Upper lobe of right lung (tissue), 1 donor: ENCODE measurements at regions not wholly inside any gene's neighbourhood (a gene's known extent, or its start where the extent isn't known, plus 50 kb on each side); places are given as distances from the start of the nearest gene placed in this dataset.

Source experiments
- ATAC-seq: fragments of 200-7000 bp; cut with Tn5 transposase; one replicate; pipeline ENCODE4 v1.9.1; 2020; ENCODE audit warnings: mild to moderate bottlenecking, moderate library complexity
- DNase-seq: peaks from one replicate; pipeline ENCODE4 v3.0.0-alpha.2; 2020
- H3K27ac ChIP-seq: fragments of 200-600 bp; one replicate; pipeline ENCODE4 v1.8.0; 2022
- H3K27me3 ChIP-seq: fragments of 200-600 bp; one replicate; pipeline ENCODE4 v1.8.0; 2022; ENCODE audit warnings: mild to moderate bottlenecking
- H3K36me3 ChIP-seq: fragments of 200-600 bp; one replicate; pipeline ENCODE4 v1.8.0; 2022
- H3K4me1 ChIP-seq: fragments of 200-600 bp; one replicate; pipeline ENCODE4 v1.8.0; 2022
- H3K4me3 ChIP-seq: fragments of 200-600 bp; one replicate; pipeline ENCODE4 v1.8.0; 2022; ENCODE audit warnings: mild to moderate bottlenecking
- H3K9me3 ChIP-seq: fragments of 200-600 bp; one replicate; pipeline ENCODE4 v1.8.0; 2022
- intact Hi-C: fragments of 100-400 bp; cut with DNase I; formaldehyde crosslinking; loops from one replicate; pipeline ENCODE4 v1.11.0; 2022
- TF ChIP-seq, protein P1 (sequence below): fragments of 200-600 bp; IDR thresholded peaks from one replicate; pipeline ENCODE4 v1.8.0; 2022; ENCODE audit warnings: antibody characterized with exemption
- donor health status: DM: no; HTN: yes; CAD: no; lungs with severe emphysema.

DNA sequence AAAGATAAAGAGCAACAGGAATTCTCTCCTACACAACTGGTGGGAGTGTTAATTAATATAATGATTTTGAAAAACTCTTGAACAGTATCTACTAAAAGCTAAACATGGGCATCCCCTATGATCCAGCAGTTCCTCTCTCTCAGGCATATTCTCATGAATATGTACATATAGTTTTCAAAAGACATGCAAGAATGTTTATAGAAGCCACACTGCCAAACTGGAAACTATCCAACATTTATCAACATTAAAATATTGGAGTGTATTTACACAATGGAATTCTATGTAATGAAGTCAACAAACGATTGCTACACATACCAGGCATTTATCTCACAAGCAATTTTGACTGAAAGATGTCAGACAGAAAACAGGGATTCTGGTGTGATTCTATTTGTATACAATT lies 404.5 kb upstream of the ANKRD30A start:
- H3K9me3 ChIP-seq, result no peaks in the 10 kb centered on the region
- no peaks in the 10 kb centered on the region for H3K36me3 ChIP-seq
- no peak overlapping the region for H3K27ac ChIP-seq
- H3K4me1 ChIP-seq, result no peaks in the 10 kb centered on the region
- no peak overlapping the region for H3K4me3 ChIP-seq
- TF ChIP-seq, protein P1, sequence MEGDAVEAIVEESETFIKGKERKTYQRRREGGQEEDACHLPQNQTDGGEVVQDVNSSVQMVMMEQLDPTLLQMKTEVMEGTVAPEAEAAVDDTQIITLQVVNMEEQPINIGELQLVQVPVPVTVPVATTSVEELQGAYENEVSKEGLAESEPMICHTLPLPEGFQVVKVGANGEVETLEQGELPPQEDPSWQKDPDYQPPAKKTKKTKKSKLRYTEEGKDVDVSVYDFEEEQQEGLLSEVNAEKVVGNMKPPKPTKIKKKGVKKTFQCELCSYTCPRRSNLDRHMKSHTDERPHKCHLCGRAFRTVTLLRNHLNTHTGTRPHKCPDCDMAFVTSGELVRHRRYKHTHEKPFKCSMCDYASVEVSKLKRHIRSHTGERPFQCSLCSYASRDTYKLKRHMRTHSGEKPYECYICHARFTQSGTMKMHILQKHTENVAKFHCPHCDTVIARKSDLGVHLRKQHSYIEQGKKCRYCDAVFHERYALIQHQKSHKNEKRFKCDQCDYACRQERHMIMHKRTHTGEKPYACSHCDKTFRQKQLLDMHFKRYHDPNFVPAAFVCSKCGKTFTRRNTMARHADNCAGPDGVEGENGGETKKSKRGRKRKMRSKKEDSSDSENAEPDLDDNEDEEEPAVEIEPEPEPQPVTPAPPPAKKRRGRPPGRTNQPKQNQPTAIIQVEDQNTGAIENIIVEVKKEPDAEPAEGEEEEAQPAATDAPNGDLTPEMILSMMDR, result no peak
- H3K27me3 ChIP-seq, result no peaks in the 10 kb centered on the region
- no peak for DNase-seq
- intact Hi-C loops, result no loop called here
- ATAC-seq, result no peak

GRCh38 chr10:36717118-36717517 lies 408.3 kb upstream of the ANKRD30A start:
- no peak overlapping the region for H3K4me3 ChIP-seq
- no peaks in the 10 kb centered on the region for H3K36me3 ChIP-seq
- ATAC-seq (no peak), DNase-seq (no peak)
- no peak overlapping the region for H3K27ac ChIP-seq
- H3K4me1 ChIP-seq, result no peaks in the 10 kb centered on the region
- no peaks in the 10 kb centered on the region for H3K27me3 ChIP-seq
- intact Hi-C loops, result no loop called here
- TF ChIP-seq, protein P1, result no peak
- no peaks in the 10 kb centered on the region for H3K9me3 ChIP-seq

GRCh38 chr10:36716291-36716690 lies 409.1 kb upstream of the ANKRD30A start:
- Histone ChIP-seq H3K27ac (no peak overlapping the region), H3K4me3 (no peak overlapping the region), H3K36me3 (no peaks in the 10 kb centered on the region), H3K27me3 (no peaks in the 10 kb centered on the region), H3K4me1 (no peaks in the 10 kb centered on the region), H3K9me3 (no peaks in the 10 kb centered on the region)
- DNase-seq (no peak), ATAC-seq (no peak)
- TF ChIP-seq, protein P1, result no peak
- intact Hi-C loops, result no loop called here

DNA sequence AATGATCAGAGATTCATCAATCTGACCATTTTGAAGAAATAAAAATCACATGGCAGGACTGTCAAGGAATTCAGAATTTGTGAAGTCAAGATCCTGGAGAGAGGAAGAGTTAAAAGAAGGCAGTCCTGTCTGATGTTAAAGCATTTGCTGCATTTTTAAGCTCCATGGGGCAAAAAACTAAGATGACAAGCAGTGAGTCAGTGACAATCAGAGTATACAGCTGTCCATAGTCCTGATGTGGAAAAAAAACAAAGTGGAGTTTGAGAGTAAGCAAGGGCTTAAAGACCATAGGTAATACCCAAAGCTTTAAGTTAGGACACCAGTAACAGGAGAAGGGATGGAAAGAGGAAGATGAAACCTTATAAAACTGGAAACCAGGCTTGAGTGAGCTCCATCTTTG lies 412.7 kb upstream of the ANKRD30A start:
- no peaks in the 10 kb centered on the region for H3K4me1 ChIP-seq
- H3K27me3 ChIP-seq, result no peaks in the 10 kb centered on the region
- H3K36me3 ChIP-seq, result no peaks in the 10 kb centered on the region
- H3K9me3 ChIP-seq, result no peaks in the 10 kb centered on the region
- DNase-seq, result no peak
- ATAC-seq, result no peak
- no peak overlapping the region for H3K27ac ChIP-seq
- TF ChIP-seq, protein P1, result no peak
- H3K4me3 ChIP-seq, result no peak overlapping the region
- intact Hi-C loops, result no loop called here

GRCh38 chr10:36711361-36711760 lies 414.0 kb upstream of the ANKRD30A start:
- ATAC-seq (no peak), DNase-seq (no peak)
- TF ChIP-seq, protein P1, result no peak
- Histone ChIP-seq H3K36me3 (no peaks in the 10 kb centered on the region), H3K27ac (no peak overlapping the region), H3K9me3 (no peaks in the 10 kb centered on the region), H3K4me3 (no peak overlapping the region), H3K4me1 (no peaks in the 10 kb centered on the region), H3K27me3 (no peaks in the 10 kb centered on the region)
- intact Hi-C loops, result no loop called here

DNA sequence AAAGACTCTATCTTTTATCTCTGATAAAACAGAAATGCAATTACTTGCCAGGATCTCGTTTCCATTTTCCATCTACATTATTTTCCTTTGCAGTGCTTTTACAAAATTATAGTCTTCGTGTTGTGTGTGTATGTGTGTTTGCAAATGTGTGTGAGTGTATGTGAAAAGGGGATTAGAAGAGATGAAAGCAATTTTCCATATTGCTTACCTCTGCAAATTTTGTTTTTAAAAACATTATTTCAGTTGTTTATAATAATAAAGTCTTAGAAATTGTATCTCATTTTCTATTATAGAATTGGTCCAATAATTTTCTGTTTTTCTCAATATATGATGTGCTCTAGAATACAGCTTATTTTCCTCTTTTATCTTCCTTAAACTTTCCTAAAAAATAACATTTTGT lies 421.3 kb upstream of the ANKRD30A start:
- H3K27me3 ChIP-seq, result no peaks in the 10 kb centered on the region
- no peak overlapping the region for H3K27ac ChIP-seq
- ATAC-seq, result no peak
- H3K4me3 ChIP-seq, result no peak overlapping the region
- H3K9me3 ChIP-seq, result no peaks in the 10 kb centered on the region
- H3K36me3 ChIP-seq, result no peaks in the 10 kb centered on the region
- H3K4me1 ChIP-seq, result no peaks in the 10 kb centered on the region
- TF ChIP-seq, protein P1, result no peak
- intact Hi-C loops, result no loop called here
- DNase-seq, result no peak
